HEK293T (cell line): ENCODE measurements at regions not wholly inside any gene's neighbourhood (a gene's known extent, or its start where the extent isn't known, plus 50 kb on each side); places are given as distances from the start of the nearest gene placed in this dataset.

Experiments used
- CTCF ChIA-PET: fragments of 350-600 bp; formaldehyde crosslinking; extraction: SDS; loops from one replicate; lab custom pipeline; 2021; ENCODE audit warnings: antibody characterized with exemption, inconsistent platforms; lab: Yijun Ruan, JAX
- POLR2A ChIA-PET: fragments of 350-600 bp; formaldehyde crosslinking; extraction: SDS; loops from one replicate; lab custom pipeline; 2020; ENCODE audit warnings: antibody characterized with exemption, inconsistent platforms; lab: Yijun Ruan, JAX
- DNase-seq: peaks from one replicate; pipeline ENCODE4 v3.0.0; 2012; ENCODE audit warnings: mixed read lengths; ENCODE audit errors: extremely low spot score
- ARNT ChIP-seq: fragments of 450-650 bp; IDR thresholded peaks from 2 replicates; pipeline ENCODE4 v1.6.1; 2017; ENCODE audit warnings: mild to moderate bottlenecking
- BHLHE40 ChIP-seq: fragments of 450-650 bp; IDR thresholded peaks from 2 replicates; pipeline ENCODE4 v1.6.1; 2016; ENCODE audit warnings: mild to moderate bottlenecking, moderate library complexity, borderline replicate concordance
- CTBP1 ChIP-seq: fragments of 450-650 bp; IDR thresholded peaks from 2 replicates; pipeline ENCODE4 v1.6.1; 2016; ENCODE audit warnings: borderline replicate concordance
- ELF4 ChIP-seq: fragments of 450-650 bp; IDR thresholded peaks from 2 replicates; pipeline ENCODE4 v1.6.1; 2017; ENCODE audit warnings: antibody characterized with exemption
- FOXA1 ChIP-seq: fragments of 450-650 bp; IDR thresholded peaks from 2 replicates; pipeline ENCODE4 v1.6.1; 2016; ENCODE audit warnings: mild to moderate bottlenecking
- FOXK2 ChIP-seq: fragments of 450-650 bp; IDR thresholded peaks from 2 replicates; pipeline ENCODE4 v1.6.1; 2016; ENCODE audit warnings: mild to moderate bottlenecking
- FOXM1 ChIP-seq: fragments of 450-650 bp; IDR thresholded peaks from 2 replicates; pipeline ENCODE4 v1.6.1; 2017; ENCODE audit warnings: mild to moderate bottlenecking, borderline replicate concordance
- HDGF ChIP-seq: fragments of 450-650 bp; IDR thresholded peaks from 2 replicates; pipeline ENCODE4 v1.6.1; 2017; ENCODE audit warnings: antibody characterized with exemption, borderline replicate concordance
- L3MBTL2 ChIP-seq: fragments of 450-650 bp; conservative IDR thresholded peaks from 2 replicates; pipeline ENCODE4 v1.6.1; 2016; ENCODE audit warnings: mild to moderate bottlenecking
- LEF1 ChIP-seq: fragments of 450-650 bp; IDR thresholded peaks from 2 replicates; pipeline ENCODE4 v1.6.1; 2017; ENCODE audit warnings: mild to moderate bottlenecking, borderline replicate concordance
- NFRKB ChIP-seq: fragments of 450-650 bp; IDR thresholded peaks from 2 replicates; pipeline ENCODE4 v1.6.1; 2016; ENCODE audit warnings: mild to moderate bottlenecking, moderate library complexity
- SP1 ChIP-seq: fragments of 450-650 bp; IDR thresholded peaks from 2 replicates; pipeline ENCODE4 v1.6.1; 2017
- SUZ12 ChIP-seq: fragments of 450-650 bp; IDR thresholded peaks from 2 replicates; pipeline ENCODE4 v1.6.1; 2016; ENCODE audit warnings: mild to moderate bottlenecking
- TARDBP ChIP-seq: fragments of 450-650 bp; IDR thresholded peaks from 2 replicates; pipeline ENCODE4 v1.6.1; 2016
- ZNF384 ChIP-seq: fragments of 450-650 bp; IDR thresholded peaks from 2 replicates; pipeline ENCODE4 v1.6.1; 2016
- TF ChIP-seq, protein P1 (sequence below): fragments of 450-650 bp; IDR thresholded peaks from 2 replicates; pipeline ENCODE4 v1.6.1; 2016

DNA sequence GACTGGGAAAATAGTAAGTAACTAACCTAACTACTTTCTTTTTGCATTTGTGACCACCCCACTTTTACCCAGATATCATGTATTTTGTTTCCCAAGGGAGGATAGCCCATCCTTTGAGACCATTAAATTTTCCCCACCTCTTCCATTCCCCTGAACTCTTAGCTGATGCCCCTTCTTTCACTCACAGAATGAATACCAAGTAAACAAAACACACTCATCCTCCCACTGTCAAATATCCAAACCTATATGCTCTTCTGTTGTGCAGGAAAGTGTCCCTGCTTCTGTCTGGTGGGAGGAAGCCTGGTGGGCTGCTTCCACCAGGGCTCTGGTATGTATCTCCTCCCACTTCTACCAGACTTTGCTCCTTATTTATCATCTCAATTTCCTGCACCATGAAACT, 64.6 kb upstream of the PARD3B start:
- TF ChIP-seq SUZ12 (no peak), FOXA1 (no peak), ZNF384 (no peak), TARDBP (no peak), CTBP1 (no peak), FOXM1 (no peak), FOXK2 (no peak), SP1 (no peak), LEF1 (no peak), NFRKB (no peak), BHLHE40 (no peak), ELF4 (no peak), HDGF (no peak)
- DNase-seq = no peak
- POLR2A ChIA-PET = no interaction called here
- CTCF ChIA-PET = no interaction called here

DNA sequence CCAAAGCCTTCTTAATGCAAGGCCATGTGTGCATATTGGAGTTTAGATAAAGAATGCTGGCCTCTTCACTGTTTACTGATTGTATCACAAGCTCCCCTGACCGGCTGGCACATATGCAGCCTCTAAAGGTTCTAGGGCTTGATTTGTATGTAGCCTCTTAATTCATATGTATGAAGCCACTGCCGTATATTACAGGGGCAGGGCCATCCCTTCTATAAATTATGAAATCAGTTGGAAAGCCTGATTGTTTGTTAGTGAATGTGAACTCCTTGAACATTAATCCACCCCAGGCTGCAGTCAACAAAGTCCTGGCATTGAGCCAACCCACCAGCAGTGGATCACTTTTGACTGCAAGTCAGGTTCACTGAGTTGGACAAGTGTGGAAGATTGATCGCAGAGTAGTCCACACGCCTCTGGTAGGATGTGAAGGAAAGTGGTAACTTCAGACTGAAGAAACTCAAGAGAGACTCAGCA, 61.6 kb upstream of the PARD3B start:
- DNase-seq = peak; percentile 19
- ChIA-PET CTCF (no interaction called here), POLR2A (no interaction called here)
- TF ChIP-seq LEF1 (no peak), BHLHE40 (no peak), HDGF (no peak), L3MBTL2 (no peak), ELF4 (no peak), FOXA1 (no peak), TARDBP (no peak), ARNT (no peak), FOXM1 (no peak), NFRKB (no peak), SP1 (no peak), CTBP1 (no peak), SUZ12 (no peak), ZNF384 (no peak)
- TF ChIP-seq, protein P1, sequence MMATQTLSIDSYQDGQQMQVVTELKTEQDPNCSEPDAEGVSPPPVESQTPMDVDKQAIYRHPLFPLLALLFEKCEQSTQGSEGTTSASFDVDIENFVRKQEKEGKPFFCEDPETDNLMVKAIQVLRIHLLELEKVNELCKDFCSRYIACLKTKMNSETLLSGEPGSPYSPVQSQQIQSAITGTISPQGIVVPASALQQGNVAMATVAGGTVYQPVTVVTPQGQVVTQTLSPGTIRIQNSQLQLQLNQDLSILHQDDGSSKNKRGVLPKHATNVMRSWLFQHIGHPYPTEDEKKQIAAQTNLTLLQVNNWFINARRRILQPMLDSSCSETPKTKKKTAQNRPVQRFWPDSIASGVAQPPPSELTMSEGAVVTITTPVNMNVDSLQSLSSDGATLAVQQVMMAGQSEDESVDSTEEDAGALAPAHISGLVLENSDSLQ = no peak

DNA sequence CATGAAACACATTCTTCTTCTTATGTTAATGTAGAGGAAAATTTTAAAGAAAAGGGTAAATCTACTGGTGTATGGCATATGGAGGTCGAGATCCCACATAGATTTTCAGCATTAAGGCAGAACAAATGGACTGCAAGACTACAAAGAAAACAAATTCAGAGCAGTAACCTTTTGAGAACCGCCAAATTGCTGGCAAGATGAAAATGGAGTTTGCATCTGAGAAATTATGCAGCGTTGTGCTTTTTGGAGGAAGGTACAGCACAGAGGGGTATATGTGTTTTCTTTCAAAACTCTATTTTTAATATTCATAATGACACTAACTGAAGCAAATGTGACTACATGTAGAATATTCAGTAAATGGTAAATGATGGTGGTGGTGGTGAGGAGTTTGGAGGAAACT, 59.0 kb upstream of the PARD3B start:
- DNase-seq = no peak
- ChIA-PET CTCF (no interaction called here), POLR2A (no interaction called here)
- TF ChIP-seq FOXA1 = no peak
- TF ChIP-seq SP1 = no peak
- no peak for TF ChIP-seq SUZ12

DNA sequence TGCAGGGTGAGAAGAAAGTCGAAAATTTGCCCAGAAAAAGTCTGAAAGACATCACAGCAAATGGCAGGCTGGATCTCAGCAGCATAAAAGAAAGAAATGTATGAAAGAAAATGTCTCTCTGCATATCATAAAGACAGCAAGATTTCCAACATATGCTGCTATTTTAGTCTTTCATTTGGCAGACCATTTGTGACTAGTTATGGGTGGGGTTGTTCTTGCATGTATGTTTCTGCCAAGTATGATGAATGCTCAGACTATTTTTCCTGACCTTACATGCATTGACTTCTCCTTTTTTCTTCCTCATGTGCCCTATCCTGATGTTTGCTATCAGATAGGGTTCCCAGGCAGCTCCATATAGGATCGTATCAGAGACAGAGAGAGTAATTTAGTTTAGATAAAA, 58.5 kb upstream of the PARD3B start:
- POLR2A ChIA-PET = no interaction called here
- DNase-seq = no peak
- TF ChIP-seq FOXA1 (no peak), LEF1 (no peak), CTBP1 (no peak), ELF4 (no peak), BHLHE40 (no peak), FOXK2 (no peak), ARNT (no peak), L3MBTL2 (no peak), SUZ12 (no peak), FOXM1 (no peak), SP1 (no peak), ZNF384 (no peak), TARDBP (no peak), HDGF (no peak)
- TF ChIP-seq, protein P1 = no peak
- CTCF ChIA-PET = no interaction called here

DNA sequence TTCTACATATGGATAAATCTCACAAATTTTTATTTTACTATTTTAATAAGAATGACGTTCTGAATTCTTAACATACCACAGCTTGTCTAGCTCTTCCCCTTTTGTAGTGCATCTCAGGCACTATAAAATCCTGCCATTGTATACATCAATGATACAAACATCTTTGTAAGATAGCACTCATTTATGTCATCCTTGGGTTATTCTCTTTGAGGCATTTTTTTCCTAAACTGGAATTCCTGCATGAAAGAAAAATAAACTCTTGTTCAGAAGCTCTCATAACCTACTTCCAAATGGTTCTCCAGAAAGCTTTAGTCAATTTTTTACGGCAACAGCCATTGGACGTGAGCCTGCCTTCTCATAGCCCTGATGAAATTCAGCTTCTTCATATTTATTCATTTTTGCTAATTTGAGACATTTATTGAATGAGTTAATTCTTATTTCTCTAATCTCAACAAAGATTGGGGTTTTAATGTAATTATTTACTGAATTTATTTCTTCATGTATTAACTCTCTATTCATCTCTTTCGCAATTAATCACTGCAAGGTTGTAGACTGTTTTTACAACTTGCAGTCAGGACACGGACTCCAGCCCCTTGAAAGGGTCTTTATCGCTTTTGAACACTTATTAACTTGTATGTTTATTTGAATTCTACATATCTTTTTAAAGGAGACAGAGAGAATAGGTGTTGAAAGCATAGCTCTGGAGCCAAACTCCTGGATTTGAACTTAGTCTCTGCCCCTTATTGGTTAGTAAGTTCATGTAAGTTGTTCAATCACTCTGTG, 57.6 kb upstream of the PARD3B start:
- ChIA-PET CTCF (no interaction called here), POLR2A (no interaction called here)
- TF ChIP-seq TARDBP = no peak
- no peak for TF ChIP-seq ARNT
- no peak for TF ChIP-seq SUZ12
- no peak for TF ChIP-seq FOXM1
- TF ChIP-seq FOXK2 = no peak
- no peak for TF ChIP-seq FOXA1
- TF ChIP-seq NFRKB = no peak
- TF ChIP-seq L3MBTL2 = no peak
- TF ChIP-seq ELF4 = no peak
- TF ChIP-seq SP1 = no peak
- no peak for TF ChIP-seq ZNF384
- TF ChIP-seq LEF1 = no peak
- DNase-seq = no peak

DNA sequence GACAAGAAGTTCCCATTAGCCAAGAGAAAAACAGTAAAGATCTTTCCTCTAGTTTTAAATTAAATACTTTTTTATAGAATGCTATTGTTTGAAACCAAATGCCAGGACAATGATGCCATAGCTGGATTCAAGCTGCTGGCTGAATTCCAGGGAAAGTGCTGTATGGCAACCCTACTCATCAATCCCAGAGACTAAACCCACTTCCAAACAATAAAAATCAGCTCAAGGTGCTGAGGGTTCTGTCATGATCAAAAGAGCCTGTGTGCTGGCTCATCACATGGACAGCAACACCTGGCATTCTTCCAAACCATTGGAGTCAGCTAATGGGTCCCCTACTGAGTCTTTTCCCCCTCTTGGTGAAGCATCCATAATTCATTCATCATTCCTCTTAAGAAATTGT, 53.7 kb upstream of the PARD3B start:
- no peak for DNase-seq
- ChIA-PET CTCF (no interaction called here), POLR2A (no interaction called here)
- TF ChIP-seq BHLHE40 (no peak), ARNT (no peak), SP1 (no peak), FOXM1 (no peak), ZNF384 (no peak), LEF1 (no peak), CTBP1 (no peak), NFRKB (no peak), SUZ12 (no peak), FOXA1 (no peak), L3MBTL2 (no peak), TARDBP (no peak), HDGF (no peak), FOXK2 (no peak), ELF4 (no peak)
- TF ChIP-seq, protein P1 = no peak
